HL-60 (cell line): ENCODE measurements at regions not wholly inside any gene's neighbourhood (a gene's known extent, or its start where the extent isn't known, plus 50 kb on each side); places are given as distances from the start of the nearest gene placed in this dataset.

Source experiments
- GABPA ChIP-seq: IDR thresholded peaks from 2 replicates; pipeline ENCODE4 v1.6.1; 2012; ENCODE audit warnings: low read depth
- POLR2AphosphoS5 ChIP-seq: IDR thresholded peaks from 2 replicates; pipeline ENCODE4 v1.6.1; 2012; ENCODE audit warnings: low read depth
- SPI1 ChIP-seq: IDR thresholded peaks from 2 replicates; pipeline ENCODE4 v1.6.1; 2012; ENCODE audit warnings: low read depth, mild to moderate bottlenecking, borderline replicate concordance
- TF ChIP-seq, protein P1 (sequence below): IDR thresholded peaks from one replicate; pipeline ENCODE4 v1.5.1; 2011; ENCODE audit warnings: low read length, control low read depth, inconsistent platforms; ENCODE audit not compliant: insufficient read depth
- TF ChIP-seq, protein P2 (sequence below): IDR thresholded peaks from 2 replicates; pipeline ENCODE4 v1.6.1; 2012; ENCODE audit warnings: low read depth; ENCODE audit not compliant: insufficient replicate concordance

DNA sequence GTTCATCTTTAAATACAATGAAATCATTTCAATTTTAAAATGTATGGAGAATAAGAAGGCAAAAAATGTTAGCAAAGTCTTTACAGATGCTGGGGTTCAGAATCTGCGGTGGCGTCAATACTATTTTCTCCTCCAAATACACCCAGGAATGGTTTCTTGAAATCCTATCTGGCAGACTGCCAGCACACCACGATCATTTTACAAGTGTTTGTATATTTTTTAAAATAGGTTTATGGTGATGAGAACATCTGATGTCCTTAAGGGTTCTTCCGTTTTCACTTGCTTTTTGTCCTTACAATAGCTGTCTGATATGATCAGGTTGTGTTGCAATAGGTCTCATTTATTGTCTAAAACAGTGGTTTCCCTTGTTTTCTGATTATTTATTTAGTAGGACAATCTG lies 89.6 kb downstream of the CMPK2 start:
- TF ChIP-seq, protein P1, sequence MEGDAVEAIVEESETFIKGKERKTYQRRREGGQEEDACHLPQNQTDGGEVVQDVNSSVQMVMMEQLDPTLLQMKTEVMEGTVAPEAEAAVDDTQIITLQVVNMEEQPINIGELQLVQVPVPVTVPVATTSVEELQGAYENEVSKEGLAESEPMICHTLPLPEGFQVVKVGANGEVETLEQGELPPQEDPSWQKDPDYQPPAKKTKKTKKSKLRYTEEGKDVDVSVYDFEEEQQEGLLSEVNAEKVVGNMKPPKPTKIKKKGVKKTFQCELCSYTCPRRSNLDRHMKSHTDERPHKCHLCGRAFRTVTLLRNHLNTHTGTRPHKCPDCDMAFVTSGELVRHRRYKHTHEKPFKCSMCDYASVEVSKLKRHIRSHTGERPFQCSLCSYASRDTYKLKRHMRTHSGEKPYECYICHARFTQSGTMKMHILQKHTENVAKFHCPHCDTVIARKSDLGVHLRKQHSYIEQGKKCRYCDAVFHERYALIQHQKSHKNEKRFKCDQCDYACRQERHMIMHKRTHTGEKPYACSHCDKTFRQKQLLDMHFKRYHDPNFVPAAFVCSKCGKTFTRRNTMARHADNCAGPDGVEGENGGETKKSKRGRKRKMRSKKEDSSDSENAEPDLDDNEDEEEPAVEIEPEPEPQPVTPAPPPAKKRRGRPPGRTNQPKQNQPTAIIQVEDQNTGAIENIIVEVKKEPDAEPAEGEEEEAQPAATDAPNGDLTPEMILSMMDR: no peak
- TF ChIP-seq POLR2AphosphoS5 (no peak), GABPA (no peak), SPI1 (no peak)
- TF ChIP-seq, protein P2, sequence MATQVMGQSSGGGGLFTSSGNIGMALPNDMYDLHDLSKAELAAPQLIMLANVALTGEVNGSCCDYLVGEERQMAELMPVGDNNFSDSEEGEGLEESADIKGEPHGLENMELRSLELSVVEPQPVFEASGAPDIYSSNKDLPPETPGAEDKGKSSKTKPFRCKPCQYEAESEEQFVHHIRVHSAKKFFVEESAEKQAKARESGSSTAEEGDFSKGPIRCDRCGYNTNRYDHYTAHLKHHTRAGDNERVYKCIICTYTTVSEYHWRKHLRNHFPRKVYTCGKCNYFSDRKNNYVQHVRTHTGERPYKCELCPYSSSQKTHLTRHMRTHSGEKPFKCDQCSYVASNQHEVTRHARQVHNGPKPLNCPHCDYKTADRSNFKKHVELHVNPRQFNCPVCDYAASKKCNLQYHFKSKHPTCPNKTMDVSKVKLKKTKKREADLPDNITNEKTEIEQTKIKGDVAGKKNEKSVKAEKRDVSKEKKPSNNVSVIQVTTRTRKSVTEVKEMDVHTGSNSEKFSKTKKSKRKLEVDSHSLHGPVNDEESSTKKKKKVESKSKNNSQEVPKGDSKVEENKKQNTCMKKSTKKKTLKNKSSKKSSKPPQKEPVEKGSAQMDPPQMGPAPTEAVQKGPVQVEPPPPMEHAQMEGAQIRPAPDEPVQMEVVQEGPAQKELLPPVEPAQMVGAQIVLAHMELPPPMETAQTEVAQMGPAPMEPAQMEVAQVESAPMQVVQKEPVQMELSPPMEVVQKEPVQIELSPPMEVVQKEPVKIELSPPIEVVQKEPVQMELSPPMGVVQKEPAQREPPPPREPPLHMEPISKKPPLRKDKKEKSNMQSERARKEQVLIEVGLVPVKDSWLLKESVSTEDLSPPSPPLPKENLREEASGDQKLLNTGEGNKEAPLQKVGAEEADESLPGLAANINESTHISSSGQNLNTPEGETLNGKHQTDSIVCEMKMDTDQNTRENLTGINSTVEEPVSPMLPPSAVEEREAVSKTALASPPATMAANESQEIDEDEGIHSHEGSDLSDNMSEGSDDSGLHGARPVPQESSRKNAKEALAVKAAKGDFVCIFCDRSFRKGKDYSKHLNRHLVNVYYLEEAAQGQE: no peak
